ENCODE measurements at regions not wholly inside any gene's neighbourhood (a gene's known extent, or its start where the extent isn't known, plus 50 kb on each side); places are given as distances from the start of the nearest gene placed in this dataset.

GRCh38 chr1:78224246-78224785 is 178.6 kb downstream of the GIPC2 start (continued):
- TF ChIP-seq ID3 (CRISPR knock-in tag; IDR thresholded peaks at IDR 0.05) = no peak
- no peak for TF ChIP-seq ID3 (tag; IDR thresholded peaks at IDR 0.05)

GRCh38 chr1:78224861-78225552 is 179.2 kb downstream of the GIPC2 start:
- Histone ChIP-seq H3K9ac (ENCODE audit: insufficient read depth in 1 of 2, low read depth in 2 of 2, low read length in 2 of 2) (no peak overlapping the region), H3K4me2 (ENCODE audit: insufficient read depth, low read length) (no peak overlapping the region), H3K9me1 (ENCODE audit: control insufficient read depth, insufficient read depth, low read length) (no peaks in the 10 kb centered on the region), H3K79me2 (ENCODE audit: control insufficient read depth, insufficient read depth, low read length) (no peaks in the 10 kb centered on the region), H3K36me3 (ENCODE audit: control insufficient read depth, insufficient read depth, low read length) (no peaks in the 10 kb centered on the region), H4K20me1 (replicated peaks; ENCODE audit: control insufficient read depth, insufficient read depth, low read length) (no peaks in the 10 kb centered on the region), H3K4me1 (replicated peaks in 1 of 2; ENCODE audit: control insufficient read depth in 2 of 2, insufficient read depth in 2 of 2, low read length in 2 of 2) (no peaks in the 10 kb centered on the region), H3K9me3 (replicated peaks; ENCODE audit: control insufficient read depth, insufficient read depth, low read depth, low read length) (no peaks in the 10 kb centered on the region), H2AFZ (ENCODE audit: low read depth, low read length) (no peak overlapping the region), H3K27ac (ENCODE audit: extremely low read depth, low read depth, low read length) (no peak overlapping the region), H3K27me3 (ENCODE audit: control insufficient read depth in 2 of 2, insufficient read depth in 2 of 2, low read length in 2 of 2) (no peaks in the 10 kb centered on the region), H3K4me3 (no peak overlapping the region)
- intact Hi-C loops (cut with micrococcal nuclease) = no loop called here
- no peak for FAIRE-seq
- ATAC-seq = no peak
- no TSS peak for BruUV-seq (replicated peaks)
- in situ Hi-C loops (cut with MboI) = no loop called here
- POLR2A ChIA-PET = no interaction called here
- no peak for DNase-seq (ENCODE audit: extremely low read depth in 1 of 4, low spot score in 3 of 4)
- 0% methylated on average over 3 of the region's 3 CpGs for WGBS (ENCODE audit: insufficient coverage, low coverage, missing lambda C conversion rate)
- TF ChIP-seq, protein P1, sequence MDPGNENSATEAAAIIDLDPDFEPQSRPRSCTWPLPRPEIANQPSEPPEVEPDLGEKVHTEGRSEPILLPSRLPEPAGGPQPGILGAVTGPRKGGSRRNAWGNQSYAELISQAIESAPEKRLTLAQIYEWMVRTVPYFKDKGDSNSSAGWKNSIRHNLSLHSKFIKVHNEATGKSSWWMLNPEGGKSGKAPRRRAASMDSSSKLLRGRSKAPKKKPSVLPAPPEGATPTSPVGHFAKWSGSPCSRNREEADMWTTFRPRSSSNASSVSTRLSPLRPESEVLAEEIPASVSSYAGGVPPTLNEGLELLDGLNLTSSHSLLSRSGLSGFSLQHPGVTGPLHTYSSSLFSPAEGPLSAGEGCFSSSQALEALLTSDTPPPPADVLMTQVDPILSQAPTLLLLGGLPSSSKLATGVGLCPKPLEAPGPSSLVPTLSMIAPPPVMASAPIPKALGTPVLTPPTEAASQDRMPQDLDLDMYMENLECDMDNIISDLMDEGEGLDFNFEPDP (CRISPR knock-in tag; IDR thresholded peaks at IDR 0.05) = no peak
- TF ChIP-seq ZBTB7A (IDR thresholded peaks at IDR 0.05; ENCODE audit: borderline replicate concordance, control insufficient read depth, low read depth, low read length) = no peak
- TF ChIP-seq GMEB1 (CRISPR knock-in tag; IDR thresholded peaks at IDR 0.05) = no peak
- TF ChIP-seq ZNF280B (CRISPR knock-in tag; IDR thresholded peaks at IDR 0.05) = no peak
- TF ChIP-seq HNRNPH1 (optimal IDR thresholded peaks at IDR 0.05; ENCODE audit: low read depth, low read length) = no peak
- TF ChIP-seq ZNF507 (tag; conservative IDR thresholded peaks at IDR 0.05) = no peak
- no peak for TF ChIP-seq PTTG1 (tag; IDR thresholded peaks at IDR 0.05; ENCODE audit: low read depth)
- TF ChIP-seq ZNF76 (CRISPR knock-in tag; IDR thresholded peaks at IDR 0.05; ENCODE audit: borderline replicate concordance) = no peak
- TF ChIP-seq CEBPB (tag; IDR thresholded peaks at IDR 0.05) = no peak
- TF ChIP-seq XRCC5 (IDR thresholded peaks at IDR 0.05; ENCODE audit: low read depth, low read length) = no peak
- CTCF ChIA-PET (ENCODE audit: low intra/inter-chr PET ratio) = no interaction called here

Measured in K562 (cell line).